NB4 (cell line): ENCODE measurements at regions not wholly inside any gene's neighbourhood (a gene's known extent, or its start where the extent isn't known, plus 50 kb on each side); places are given as distances from the start of the nearest gene placed in this dataset.

Experiments
- DNase-seq: peaks from one replicate; pipeline ENCODE4 v3.0.0; 2010; ENCODE audit warnings: low read depth
- H3K4me3 ChIP-seq: one replicate; pipeline ENCODE4 v1.5.1; 2011; ENCODE audit warnings: mild to moderate bottlenecking, low read depth, low read length, moderate library complexity
- MYC ChIP-seq: IDR thresholded peaks from 2 replicates; pipeline ENCODE4 v1.6.1; 2011; ENCODE audit warnings: low read depth, low read length
- POLR2A ChIP-seq: IDR thresholded peaks from 2 replicates; pipeline ENCODE4 v1.6.1; 2011; ENCODE audit warnings: mild to moderate bottlenecking; ENCODE audit not compliant: insufficient read length; ENCODE audit errors: extremely low read depth
- TF ChIP-seq, protein P1 (sequence below): IDR thresholded peaks from 2 replicates; pipeline ENCODE4 v1.6.1; 2011; ENCODE audit warnings: low read depth, low read length
- TF ChIP-seq, protein P2 (sequence below): IDR thresholded peaks from one replicate; pipeline ENCODE4 v1.5.1; 2012; ENCODE audit warnings: low read depth, low read length

DNA sequence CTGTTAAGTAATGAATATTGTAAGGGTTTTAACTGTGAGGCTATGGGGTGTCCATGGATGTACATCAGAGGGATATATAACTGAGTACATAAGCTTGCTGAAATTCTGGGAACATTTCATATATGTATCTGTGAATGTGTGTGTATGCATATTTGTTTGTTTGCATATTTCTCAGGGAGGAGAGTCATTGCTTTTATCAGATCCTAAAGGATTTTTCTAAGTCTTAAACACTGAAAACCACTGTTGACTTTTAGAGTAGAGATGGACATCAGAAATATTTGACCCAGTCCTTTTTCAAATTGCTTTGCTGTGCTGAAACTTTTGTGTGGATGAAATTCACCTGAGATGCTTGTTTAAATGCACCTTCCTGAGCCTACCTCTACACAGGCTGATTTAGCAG lies 410.6 kb downstream of the METTL15 start:
- no peak for DNase-seq
- TF ChIP-seq POLR2A (no peak), MYC (no peak)
- TF ChIP-seq, protein P1, sequence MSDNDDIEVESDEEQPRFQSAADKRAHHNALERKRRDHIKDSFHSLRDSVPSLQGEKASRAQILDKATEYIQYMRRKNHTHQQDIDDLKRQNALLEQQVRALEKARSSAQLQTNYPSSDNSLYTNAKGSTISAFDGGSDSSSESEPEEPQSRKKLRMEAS, result no peak
- TF ChIP-seq, protein P2, sequence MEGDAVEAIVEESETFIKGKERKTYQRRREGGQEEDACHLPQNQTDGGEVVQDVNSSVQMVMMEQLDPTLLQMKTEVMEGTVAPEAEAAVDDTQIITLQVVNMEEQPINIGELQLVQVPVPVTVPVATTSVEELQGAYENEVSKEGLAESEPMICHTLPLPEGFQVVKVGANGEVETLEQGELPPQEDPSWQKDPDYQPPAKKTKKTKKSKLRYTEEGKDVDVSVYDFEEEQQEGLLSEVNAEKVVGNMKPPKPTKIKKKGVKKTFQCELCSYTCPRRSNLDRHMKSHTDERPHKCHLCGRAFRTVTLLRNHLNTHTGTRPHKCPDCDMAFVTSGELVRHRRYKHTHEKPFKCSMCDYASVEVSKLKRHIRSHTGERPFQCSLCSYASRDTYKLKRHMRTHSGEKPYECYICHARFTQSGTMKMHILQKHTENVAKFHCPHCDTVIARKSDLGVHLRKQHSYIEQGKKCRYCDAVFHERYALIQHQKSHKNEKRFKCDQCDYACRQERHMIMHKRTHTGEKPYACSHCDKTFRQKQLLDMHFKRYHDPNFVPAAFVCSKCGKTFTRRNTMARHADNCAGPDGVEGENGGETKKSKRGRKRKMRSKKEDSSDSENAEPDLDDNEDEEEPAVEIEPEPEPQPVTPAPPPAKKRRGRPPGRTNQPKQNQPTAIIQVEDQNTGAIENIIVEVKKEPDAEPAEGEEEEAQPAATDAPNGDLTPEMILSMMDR, result no peak
- H3K4me3 ChIP-seq, result no peak overlapping the region

DNA sequence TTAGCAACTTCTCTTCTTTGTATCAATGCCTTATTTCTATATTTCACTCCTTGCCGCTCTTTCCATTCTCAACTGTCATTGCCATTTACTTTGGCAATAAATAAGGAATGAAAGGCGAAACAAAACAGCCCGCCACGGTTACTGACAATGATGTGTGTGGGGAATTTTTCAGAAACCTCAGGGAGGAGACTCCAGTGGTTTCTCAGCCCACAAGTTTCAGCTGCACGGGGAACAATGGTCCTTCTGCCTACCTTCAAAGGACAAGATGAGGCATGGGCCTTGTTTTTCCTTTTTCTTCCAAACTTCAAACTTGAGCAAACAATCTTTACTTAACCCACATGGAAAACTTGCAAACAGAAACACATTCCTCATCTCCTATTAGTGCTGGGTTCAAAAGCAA lies 409.4 kb downstream of the METTL15 start:
- no peak overlapping the region for H3K4me3 ChIP-seq
- TF ChIP-seq POLR2A, result no peak
- TF ChIP-seq, protein P2, result no peak
- no peak for DNase-seq

DNA sequence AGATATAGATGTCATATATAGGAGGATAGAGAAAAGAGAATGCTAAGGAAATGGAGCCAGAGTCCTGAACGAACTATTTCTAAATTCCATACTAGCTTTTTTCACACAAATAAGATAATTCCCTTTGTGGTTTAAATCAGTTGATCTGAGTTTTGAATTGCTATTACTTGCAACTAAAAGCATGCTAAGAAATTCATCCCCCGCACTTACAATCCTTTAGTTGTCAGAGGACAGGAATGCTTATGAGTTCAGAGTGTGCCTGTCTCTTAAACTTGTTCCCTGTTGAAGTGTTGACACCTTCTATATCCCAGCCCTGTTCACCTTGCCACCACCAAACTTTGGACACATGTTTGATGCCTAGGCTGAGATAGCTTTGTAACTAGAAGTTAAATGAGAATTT lies 406.2 kb downstream of the METTL15 start:
- no peak for DNase-seq
- TF ChIP-seq MYC (no peak), POLR2A (no peak)
- TF ChIP-seq, protein P1, result no peak
- TF ChIP-seq, protein P2, result no peak
- H3K4me3 ChIP-seq, result no peak overlapping the region

DNA sequence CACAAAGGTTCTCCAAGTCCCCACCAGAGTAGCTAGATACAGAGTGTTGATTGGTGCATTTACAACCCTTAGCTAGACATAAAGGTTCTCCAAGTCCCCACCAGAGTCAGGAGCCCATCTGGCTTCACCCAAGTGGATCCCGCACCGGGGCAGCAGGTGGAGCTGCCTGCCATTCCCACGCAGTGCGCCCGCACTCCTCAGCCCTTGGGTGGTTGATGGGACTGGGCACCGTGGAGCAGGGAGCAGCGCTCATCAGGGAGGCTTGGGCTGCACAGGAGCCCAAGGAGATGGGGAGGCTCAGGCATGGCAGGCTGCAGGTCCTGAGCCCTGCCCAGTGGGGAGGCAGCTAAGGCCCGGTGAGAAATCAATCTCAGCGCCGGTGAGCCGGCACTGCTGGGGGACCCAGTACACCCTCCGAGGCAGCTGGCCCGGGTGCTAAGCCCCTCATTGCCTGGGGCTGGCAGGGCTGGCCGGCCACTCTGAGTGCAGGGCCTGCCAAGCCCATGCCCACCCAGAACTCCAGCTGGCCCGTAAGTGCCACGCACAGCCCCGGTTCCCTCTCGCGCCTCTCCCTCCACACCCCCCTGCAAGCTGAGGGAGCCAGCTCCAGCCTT lies 404.1 kb downstream of the METTL15 start:
- DNase-seq, result no peak
- H3K4me3 ChIP-seq, result no peak overlapping the region
- no peak for TF ChIP-seq MYC
- no peak for TF ChIP-seq POLR2A
- TF ChIP-seq, protein P2, result no peak
- TF ChIP-seq, protein P1, result no peak

DNA sequence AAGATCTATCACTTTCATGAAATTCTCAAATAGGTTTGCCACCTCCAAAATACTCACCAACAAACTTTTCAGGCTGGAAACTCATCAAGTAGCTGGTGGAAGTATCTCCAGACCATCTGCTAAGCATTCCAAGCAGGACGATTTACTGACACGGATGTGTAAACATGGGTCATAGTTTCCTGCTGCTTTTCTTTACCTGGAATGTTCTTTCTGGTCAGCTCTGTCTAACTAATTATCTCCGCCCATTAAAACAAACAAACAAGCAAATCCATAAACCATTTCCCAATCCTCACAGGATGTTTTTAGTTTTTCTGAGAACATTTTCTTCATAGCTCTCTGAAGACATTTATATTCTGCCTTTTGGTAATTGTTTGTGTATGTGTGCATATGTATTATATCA lies 397.0 kb downstream of the METTL15 start:
- DNase-seq, result no peak
- H3K4me3 ChIP-seq, result no peak overlapping the region
- TF ChIP-seq, protein P1, result no peak
- TF ChIP-seq MYC, result no peak
- TF ChIP-seq, protein P2, result no peak

DNA sequence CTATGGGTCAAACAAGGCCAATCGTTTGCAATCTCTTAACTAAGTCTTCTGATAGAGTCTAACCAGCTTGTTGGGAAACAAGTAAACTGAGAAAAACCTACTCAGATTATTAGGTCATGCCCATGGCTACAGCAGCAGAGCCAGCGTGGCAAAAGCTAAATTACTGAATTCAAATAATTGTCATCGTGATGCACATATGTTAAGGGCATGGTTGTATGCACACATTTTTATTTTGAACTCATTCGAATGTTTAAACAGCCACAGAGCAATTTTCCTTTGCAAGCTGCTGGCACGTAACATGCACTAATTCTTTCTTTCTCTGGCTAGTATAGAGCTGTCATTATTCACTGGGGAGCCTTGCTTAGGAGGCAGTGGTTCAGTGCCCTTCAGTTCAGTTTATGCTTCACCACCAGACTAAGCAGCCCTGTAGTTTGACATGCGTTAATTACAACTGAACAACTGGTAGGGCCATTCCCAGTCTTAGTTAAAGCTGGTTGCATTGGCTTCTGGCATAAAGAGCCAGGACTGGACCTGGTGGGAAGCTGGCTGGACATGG lies 396.4 kb downstream of the METTL15 start:
- TF ChIP-seq, protein P1, result no peak
- no peak for TF ChIP-seq POLR2A
- TF ChIP-seq, protein P2, result no peak
- no peak for TF ChIP-seq MYC
- no peak for DNase-seq
- no peak overlapping the region for H3K4me3 ChIP-seq
